ENCODE measurements at regions not wholly inside any gene's neighbourhood (a gene's known extent, or its start where the extent isn't known, plus 50 kb on each side); places are given as distances from the start of the nearest gene placed in this dataset.

DNA sequence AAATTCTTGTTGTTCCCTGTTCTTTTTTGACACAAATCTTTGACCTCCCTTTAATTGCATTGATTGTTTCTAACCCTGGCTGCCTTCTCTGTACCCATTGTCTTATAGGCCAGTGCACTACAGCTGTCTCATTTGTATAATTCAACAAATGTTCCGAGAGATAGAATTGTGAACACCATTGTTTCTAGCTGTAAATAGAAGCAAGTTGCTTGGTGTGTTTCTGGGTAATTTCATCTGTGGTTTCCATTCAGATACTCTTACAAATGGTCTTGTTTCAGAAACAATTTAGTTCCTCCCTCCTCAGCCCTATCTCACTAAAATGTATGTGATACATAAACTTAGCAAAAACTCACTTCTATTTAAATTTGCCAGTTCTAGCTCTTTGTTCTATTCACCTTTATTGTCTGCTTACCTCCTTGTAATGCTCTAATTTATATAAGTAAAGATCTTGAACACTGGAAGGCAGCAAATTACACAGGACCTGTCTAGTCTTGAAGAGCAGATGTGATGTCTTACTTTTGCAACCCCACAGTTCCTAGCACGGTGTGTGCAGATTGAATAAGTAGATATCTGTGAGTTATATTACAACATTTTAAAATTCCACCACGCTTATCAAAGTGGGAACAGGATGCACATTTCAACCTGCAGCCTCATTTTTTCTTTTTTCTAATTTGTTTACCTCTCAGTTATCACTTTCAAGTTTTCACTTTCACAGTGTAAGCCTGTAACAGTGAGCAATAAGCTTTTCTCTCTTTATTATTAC is 515.6 kb upstream of the ZP4 start:
- peaks cover 2% of the 10 kb centered on the region for H3K9me3 ChIP-seq (ENCODE audit: control insufficient read depth, insufficient read depth, low read length)
- H3K27ac ChIP-seq (ENCODE audit: low read depth, low read length): no peak overlapping the region
- TF ChIP-seq, protein P1, sequence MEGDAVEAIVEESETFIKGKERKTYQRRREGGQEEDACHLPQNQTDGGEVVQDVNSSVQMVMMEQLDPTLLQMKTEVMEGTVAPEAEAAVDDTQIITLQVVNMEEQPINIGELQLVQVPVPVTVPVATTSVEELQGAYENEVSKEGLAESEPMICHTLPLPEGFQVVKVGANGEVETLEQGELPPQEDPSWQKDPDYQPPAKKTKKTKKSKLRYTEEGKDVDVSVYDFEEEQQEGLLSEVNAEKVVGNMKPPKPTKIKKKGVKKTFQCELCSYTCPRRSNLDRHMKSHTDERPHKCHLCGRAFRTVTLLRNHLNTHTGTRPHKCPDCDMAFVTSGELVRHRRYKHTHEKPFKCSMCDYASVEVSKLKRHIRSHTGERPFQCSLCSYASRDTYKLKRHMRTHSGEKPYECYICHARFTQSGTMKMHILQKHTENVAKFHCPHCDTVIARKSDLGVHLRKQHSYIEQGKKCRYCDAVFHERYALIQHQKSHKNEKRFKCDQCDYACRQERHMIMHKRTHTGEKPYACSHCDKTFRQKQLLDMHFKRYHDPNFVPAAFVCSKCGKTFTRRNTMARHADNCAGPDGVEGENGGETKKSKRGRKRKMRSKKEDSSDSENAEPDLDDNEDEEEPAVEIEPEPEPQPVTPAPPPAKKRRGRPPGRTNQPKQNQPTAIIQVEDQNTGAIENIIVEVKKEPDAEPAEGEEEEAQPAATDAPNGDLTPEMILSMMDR (IDR thresholded peaks at IDR 0.05; ENCODE audit: low read depth, low read length): no peak
- DNase-seq (ENCODE audit: low read depth, low spot score): no peak
- H3K4me3 ChIP-seq (ENCODE audit: low read depth, low read length): no peak overlapping the region
- POLR2A ChIA-PET: no interaction called here
- H3K27me3 ChIP-seq (ENCODE audit: control insufficient read depth, insufficient read depth, low read length): no peaks in the 10 kb centered on the region
- CTCF ChIA-PET: no interaction called here

DNA sequence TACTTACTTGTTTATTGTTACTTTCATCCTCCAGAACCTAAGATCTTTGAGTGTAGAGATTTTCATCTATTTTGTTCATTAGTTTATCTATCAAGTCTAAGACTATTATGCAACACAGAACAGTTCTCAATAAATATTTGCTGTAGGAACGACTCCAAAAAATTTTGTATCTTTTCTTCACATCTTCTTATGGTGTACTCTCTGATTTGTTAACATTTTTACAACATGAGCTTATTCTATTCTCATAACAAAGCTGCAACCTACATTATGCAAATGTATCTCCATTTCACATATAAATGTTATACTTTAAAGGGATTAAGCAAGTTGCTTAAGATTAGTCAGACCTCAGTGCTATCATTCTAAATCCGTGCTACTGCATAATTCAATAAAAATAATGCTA is 514.2 kb upstream of the ZP4 start:
- Histone ChIP-seq H3K27ac (ENCODE audit: low read depth, low read length) (no peak overlapping the region), H3K9me3 (ENCODE audit: control insufficient read depth, insufficient read depth, low read length) (peaks cover 2% of the 10 kb centered on the region), H3K27me3 (ENCODE audit: control insufficient read depth, insufficient read depth, low read length) (no peaks in the 10 kb centered on the region), H3K4me3 (ENCODE audit: low read depth, low read length) (no peak overlapping the region)
- DNase-seq (ENCODE audit: low read depth, low spot score): no peak
- ChIA-PET POLR2A (no interaction called here), CTCF (no interaction called here)
- TF ChIP-seq, protein P1 (IDR thresholded peaks at IDR 0.05; ENCODE audit: low read depth, low read length): no peak

DNA sequence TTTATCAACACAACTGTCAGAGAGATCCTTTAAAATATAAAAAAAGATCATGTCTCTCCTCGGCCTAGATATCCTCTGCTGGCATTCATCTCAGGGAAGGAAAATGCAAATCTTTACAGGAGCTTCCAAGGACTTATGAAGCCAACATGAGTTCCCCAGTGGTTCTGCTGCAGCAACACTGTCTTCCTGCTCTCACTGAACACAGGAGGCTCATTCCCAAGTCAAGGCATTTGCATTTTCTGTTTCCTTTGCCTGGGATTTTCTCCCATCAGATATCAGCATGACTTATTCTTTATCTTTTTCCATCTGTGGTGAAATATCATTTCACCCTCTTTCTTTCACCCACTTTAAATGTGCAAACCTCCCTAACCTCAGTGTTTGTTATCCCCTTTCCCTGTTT is 513.8 kb upstream of the ZP4 start:
- Histone ChIP-seq H3K27ac (ENCODE audit: low read depth, low read length) (no peak overlapping the region), H3K4me3 (ENCODE audit: low read depth, low read length) (no peak overlapping the region), H3K9me3 (ENCODE audit: control insufficient read depth, insufficient read depth, low read length) (peaks cover 2% of the 10 kb centered on the region), H3K27me3 (ENCODE audit: control insufficient read depth, insufficient read depth, low read length) (no peaks in the 10 kb centered on the region)
- ChIA-PET POLR2A (no interaction called here), CTCF (no interaction called here)
- TF ChIP-seq, protein P1 (IDR thresholded peaks at IDR 0.05; ENCODE audit: low read depth, low read length): no peak
- DNase-seq (ENCODE audit: low read depth, low spot score): no peak

DNA sequence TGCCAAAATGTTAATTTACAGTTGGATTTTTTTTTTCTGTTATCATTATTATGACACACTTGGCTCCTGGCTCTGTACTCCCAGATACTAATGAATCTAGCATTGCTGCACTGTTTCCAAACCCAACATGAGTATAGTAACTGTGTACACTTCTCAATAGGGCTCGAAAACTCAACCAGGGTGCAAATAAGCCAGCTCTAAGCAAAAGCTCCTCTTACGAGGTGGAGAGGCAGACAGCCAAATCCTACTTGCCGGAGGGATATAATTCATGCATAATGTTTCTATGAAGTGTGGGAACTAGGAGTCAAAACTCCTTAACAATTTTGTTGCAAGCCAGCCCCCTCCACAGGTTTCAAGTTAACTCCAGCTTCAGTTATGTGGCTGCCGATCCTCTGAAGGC is 510.4 kb upstream of the ZP4 start:
- peaks cover 6% of the 10 kb centered on the region for H3K9me3 ChIP-seq (ENCODE audit: control insufficient read depth, insufficient read depth, low read length)
- DNase-seq (ENCODE audit: low read depth, low spot score): no peak
- ChIA-PET POLR2A (no interaction called here), CTCF (no interaction called here)
- H3K27ac ChIP-seq (ENCODE audit: low read depth, low read length): no peak overlapping the region
- TF ChIP-seq, protein P1 (IDR thresholded peaks at IDR 0.05; ENCODE audit: low read depth, low read length): no peak
- no peak overlapping the region for H3K4me3 ChIP-seq (ENCODE audit: low read depth, low read length)
- H3K27me3 ChIP-seq (ENCODE audit: control insufficient read depth, insufficient read depth, low read length): no peaks in the 10 kb centered on the region

DNA sequence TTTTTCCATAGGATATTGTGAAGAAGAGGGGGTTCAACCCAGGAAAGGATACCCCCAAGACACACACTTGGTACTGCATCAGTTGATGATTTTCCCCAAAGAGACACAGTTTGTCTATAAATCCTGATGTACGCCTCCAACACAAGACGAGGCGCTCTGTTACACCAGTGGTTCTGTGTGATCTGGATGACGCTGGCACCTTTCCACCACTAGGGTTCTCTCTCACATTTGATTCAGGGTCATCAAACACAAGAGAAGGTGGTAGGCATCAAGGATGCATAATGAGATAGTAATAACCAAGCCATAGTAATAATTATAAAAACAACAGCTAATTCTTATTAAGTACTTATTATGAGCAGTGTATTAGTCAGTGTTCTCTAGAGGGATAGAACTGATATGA is 508.8 kb upstream of the ZP4 start:
- DNase-seq (ENCODE audit: low read depth, low spot score): no peak
- Histone ChIP-seq H3K27me3 (ENCODE audit: control insufficient read depth, insufficient read depth, low read length) (no peaks in the 10 kb centered on the region), H3K27ac (ENCODE audit: low read depth, low read length) (no peak overlapping the region), H3K9me3 (ENCODE audit: control insufficient read depth, insufficient read depth, low read length) (peaks cover 17% of the 10 kb centered on the region), H3K4me3 (ENCODE audit: low read depth, low read length) (no peak overlapping the region)
- ChIA-PET POLR2A (no interaction called here), CTCF (no interaction called here)
- TF ChIP-seq, protein P1 (IDR thresholded peaks at IDR 0.05; ENCODE audit: low read depth, low read length): no peak
